ENCODE measurements at regions not wholly inside any gene's neighbourhood (a gene's known extent, or its start where the extent isn't known, plus 50 kb on each side); places are given as distances from the start of the nearest gene placed in this dataset.

- intact Hi-C loops (cut with DNase I), result no loop called here
- H3K36me3 ChIP-seq, result no peaks in the 10 kb centered on the region
- ATAC-seq (no peak), DNase-seq (no peak)
- no peaks in the 10 kb centered on the region for H3K9me3 ChIP-seq
- H3K4me3 ChIP-seq, result no peak overlapping the region
- H3K4me1 ChIP-seq, result no peaks in the 10 kb centered on the region
- TF ChIP-seq, protein P1, sequence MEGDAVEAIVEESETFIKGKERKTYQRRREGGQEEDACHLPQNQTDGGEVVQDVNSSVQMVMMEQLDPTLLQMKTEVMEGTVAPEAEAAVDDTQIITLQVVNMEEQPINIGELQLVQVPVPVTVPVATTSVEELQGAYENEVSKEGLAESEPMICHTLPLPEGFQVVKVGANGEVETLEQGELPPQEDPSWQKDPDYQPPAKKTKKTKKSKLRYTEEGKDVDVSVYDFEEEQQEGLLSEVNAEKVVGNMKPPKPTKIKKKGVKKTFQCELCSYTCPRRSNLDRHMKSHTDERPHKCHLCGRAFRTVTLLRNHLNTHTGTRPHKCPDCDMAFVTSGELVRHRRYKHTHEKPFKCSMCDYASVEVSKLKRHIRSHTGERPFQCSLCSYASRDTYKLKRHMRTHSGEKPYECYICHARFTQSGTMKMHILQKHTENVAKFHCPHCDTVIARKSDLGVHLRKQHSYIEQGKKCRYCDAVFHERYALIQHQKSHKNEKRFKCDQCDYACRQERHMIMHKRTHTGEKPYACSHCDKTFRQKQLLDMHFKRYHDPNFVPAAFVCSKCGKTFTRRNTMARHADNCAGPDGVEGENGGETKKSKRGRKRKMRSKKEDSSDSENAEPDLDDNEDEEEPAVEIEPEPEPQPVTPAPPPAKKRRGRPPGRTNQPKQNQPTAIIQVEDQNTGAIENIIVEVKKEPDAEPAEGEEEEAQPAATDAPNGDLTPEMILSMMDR (IDR thresholded peaks at IDR 0.05), result no peak
- H3K27ac ChIP-seq, result no peak overlapping the region
- no peaks in the 10 kb centered on the region for H3K27me3 ChIP-seq
Measured at GRCh38 chr11:97022955-97023354, 633.1 kb downstream of the JRKL start.

GRCh38 chr11:97028836-97029406 lies 639.1 kb downstream of the JRKL start:
- DNase-seq, result no peak
- Histone ChIP-seq H3K4me3 (no peak overlapping the region), H3K27me3 (no peaks in the 10 kb centered on the region), H3K9me3 (no peaks in the 10 kb centered on the region), H3K36me3 (no peaks in the 10 kb centered on the region), H3K27ac (no peak overlapping the region), H3K4me1 (no peaks in the 10 kb centered on the region)
- no peak for ATAC-seq
- intact Hi-C loops (cut with DNase I), result no loop called here
- TF ChIP-seq, protein P1 (IDR thresholded peaks at IDR 0.05), result no peak

DNA sequence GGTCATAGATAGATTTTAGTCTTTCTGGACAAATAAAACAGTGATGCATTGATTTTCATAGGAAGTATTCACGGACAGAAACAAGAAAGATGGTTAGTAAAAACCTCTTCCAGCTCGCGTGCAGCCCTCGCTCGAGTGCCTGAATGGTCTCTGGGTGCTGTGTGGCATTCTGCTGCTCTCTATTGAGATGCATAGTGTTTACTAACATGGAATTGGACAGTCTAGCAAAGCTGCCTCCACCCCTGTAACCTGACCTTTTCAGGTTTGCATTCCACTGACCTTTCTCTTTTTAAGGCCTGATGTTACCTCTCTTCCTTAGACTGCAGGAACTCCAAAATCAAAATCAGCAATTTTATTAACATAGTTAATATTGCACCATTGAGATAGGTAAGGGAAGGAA lies 643.4 kb downstream of the JRKL start:
- TF ChIP-seq, protein P1 (IDR thresholded peaks at IDR 0.05), result no peak
- Histone ChIP-seq H3K4me3 (no peak overlapping the region), H3K4me1 (no peaks in the 10 kb centered on the region), H3K9me3 (no peaks in the 10 kb centered on the region), H3K27ac (no peak overlapping the region), H3K27me3 (no peaks in the 10 kb centered on the region), H3K36me3 (no peaks in the 10 kb centered on the region)
- DNase-seq (no peak), ATAC-seq (no peak)
- intact Hi-C loops (cut with DNase I), result no loop called here

GRCh38 chr11:97048481-97048880 lies 658.7 kb downstream of the JRKL start:
- DNase-seq (no peak), ATAC-seq (no peak)
- H3K27ac ChIP-seq, result no peak overlapping the region
- no peaks in the 10 kb centered on the region for H3K27me3 ChIP-seq
- no peaks in the 10 kb centered on the region for H3K36me3 ChIP-seq
- H3K4me3 ChIP-seq, result no peak overlapping the region
- intact Hi-C loops (cut with DNase I), result no loop called here
- TF ChIP-seq, protein P1 (IDR thresholded peaks at IDR 0.05), result no peak
- H3K9me3 ChIP-seq, result no peaks in the 10 kb centered on the region
- H3K4me1 ChIP-seq, result no peaks in the 10 kb centered on the region

DNA sequence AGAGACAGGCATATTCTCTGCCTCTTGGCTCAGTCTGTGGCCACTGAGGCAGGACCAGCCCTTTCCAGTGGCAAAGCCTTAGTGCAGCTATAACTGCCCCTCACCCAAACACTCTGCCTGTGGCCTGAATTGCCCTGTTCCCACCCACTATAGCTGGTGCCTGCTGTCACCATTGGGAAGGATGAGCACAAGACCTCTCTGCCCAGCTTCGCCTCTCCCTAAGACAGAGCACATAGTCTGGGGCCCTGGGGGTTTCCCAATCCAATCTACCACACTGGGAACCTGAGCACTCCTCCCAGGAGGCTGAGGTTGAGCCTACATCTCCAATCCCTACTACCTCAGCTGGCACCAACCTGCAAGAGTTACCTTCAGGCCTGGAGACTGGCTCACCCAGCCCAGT lies 670.4 kb downstream of the JRKL start:
- TF ChIP-seq, protein P1 (IDR thresholded peaks at IDR 0.05), result no peak
- ATAC-seq (no peak), DNase-seq (no peak)
- intact Hi-C loops (cut with DNase I), result no loop called here
- Histone ChIP-seq H3K36me3 (no peaks in the 10 kb centered on the region), H3K4me3 (no peak overlapping the region), H3K27ac (no peak overlapping the region), H3K4me1 (no peaks in the 10 kb centered on the region), H3K9me3 (no peaks in the 10 kb centered on the region), H3K27me3 (no peaks in the 10 kb centered on the region)

GRCh38 chr11:97069160-97069559 lies 679.3 kb downstream of the JRKL start:
- Histone ChIP-seq H3K4me1 (no peaks in the 10 kb centered on the region), H3K27me3 (no peaks in the 10 kb centered on the region), H3K9me3 (peaks cover 14% of the 10 kb centered on the region), H3K27ac (no peak overlapping the region), H3K4me3 (no peak overlapping the region), H3K36me3 (no peaks in the 10 kb centered on the region)
- intact Hi-C loops (cut with DNase I), result no loop called here
- TF ChIP-seq, protein P1 (IDR thresholded peaks at IDR 0.05), result no peak
- DNase-seq, result no peak
- no peak for ATAC-seq

Data from upper lobe of right lung (tissue), 1 donor.